H1 (cell line): ENCODE measurements at regions not wholly inside any gene's neighbourhood (a gene's known extent, or its start where the extent isn't known, plus 50 kb on each side); places are given as distances from the start of the nearest gene placed in this dataset.

Source experiments
- CHD7 ChIP-seq: fragments of 300-600 bp; sonication (generic); IDR thresholded peaks from 2 replicates; pipeline ENCODE4 v1.7.1; 2012; ENCODE audit warnings: low read length, moderate library complexity, mild to moderate bottlenecking, inconsistent platforms; ENCODE audit not compliant: insufficient replicate concordance
- EP300 ChIP-seq, 2 experiments: IDR thresholded peaks; 1 replicate in 1 of 2; 2 replicates in 1 of 2; pipeline ENCODE4 v1.6.1; 2011 to 2012; ENCODE audit warnings: low read depth in 2 of 2, low read length in 2 of 2, mild to moderate bottlenecking in 2 of 2, borderline replicate concordance in 1 of 2, inconsistent platforms in 1 of 2, moderate library complexity in 1 of 2

DNA sequence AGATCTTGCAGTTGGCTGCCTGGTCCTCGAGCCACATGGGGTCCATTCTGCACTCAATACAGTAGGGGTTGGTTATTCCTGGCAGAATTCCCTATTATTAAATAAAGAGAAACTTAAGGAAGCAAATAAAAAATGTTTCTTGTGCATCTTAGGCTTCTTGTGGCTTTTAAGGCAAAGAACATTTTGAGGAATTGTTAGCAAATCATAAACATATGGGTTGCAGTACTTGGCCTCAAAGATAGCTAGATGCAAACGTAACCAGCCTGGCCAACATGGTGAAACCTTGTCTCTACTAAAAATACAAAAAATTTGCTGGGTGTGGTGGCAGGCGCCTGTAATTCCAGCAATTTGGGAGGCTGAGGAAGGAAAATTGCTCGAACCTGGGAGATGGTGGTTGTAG, 50.8 kb upstream of the KCNA5 start (continued):
- no peak for TF ChIP-seq CHD7
- TF ChIP-seq EP300 (IDR thresholded peaks at IDR 0.05; ENCODE audit: borderline replicate concordance in 1 of 2, low read depth in 2 of 2, low read length in 2 of 2), result no peak
